Stimulated activated CD8-positive, alpha-beta memory T cell treated with anti-CD3 and anti-CD28 coated beads, Interleukin-4, amount 100 ng/mL, for 1 hour (primary cell): ENCODE measurements at regions not wholly inside any gene's neighbourhood (a gene's known extent, or its start where the extent isn't known, plus 50 kb on each side); places are given as distances from the start of the nearest gene placed in this dataset.

ENCODE experiments used
- DNase-seq, 2 donors: peaks; one replicate each; pipeline ENCODE4 v3.0.0-alpha.2; 2020; ENCODE audit warnings: low read depth in 2 of 2, low spot score in 1 of 2

DNA sequence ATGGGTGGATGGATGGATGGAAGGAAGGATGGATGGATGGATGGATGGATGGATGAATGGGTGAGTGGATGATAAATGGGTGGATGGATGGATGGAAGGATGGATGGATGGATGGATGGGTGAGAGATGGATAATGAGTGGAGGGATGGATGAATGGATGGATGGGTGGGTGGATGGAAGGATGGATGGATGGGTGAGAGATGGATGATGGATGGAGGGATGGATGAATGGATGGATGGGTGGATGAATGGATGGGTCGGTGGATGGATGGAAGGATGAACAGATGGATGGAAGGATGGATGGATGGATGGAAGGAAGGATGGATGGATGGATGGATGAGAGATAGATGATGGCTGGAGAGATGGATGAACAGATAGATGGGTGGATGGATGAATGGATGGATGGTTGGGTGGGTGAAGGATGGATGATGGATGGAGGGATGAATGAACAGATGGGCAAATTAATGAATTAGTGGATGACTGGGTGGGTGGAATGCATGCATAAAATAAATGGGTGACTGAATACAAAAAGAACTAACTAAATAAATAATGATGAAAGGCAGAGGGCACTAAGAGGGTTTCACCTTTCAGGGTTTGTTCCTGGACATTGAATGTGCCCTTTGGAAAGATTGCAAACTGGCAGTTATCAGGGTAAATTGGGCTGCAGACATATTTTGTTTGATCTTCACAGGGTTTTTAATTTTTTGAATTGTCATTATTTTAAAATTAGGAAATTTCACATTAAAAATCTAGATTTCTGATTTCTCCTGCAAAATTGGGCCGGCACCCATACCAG is 50.9 kb upstream of the PTPN1 start:
- DNase-seq = no peak

DNA sequence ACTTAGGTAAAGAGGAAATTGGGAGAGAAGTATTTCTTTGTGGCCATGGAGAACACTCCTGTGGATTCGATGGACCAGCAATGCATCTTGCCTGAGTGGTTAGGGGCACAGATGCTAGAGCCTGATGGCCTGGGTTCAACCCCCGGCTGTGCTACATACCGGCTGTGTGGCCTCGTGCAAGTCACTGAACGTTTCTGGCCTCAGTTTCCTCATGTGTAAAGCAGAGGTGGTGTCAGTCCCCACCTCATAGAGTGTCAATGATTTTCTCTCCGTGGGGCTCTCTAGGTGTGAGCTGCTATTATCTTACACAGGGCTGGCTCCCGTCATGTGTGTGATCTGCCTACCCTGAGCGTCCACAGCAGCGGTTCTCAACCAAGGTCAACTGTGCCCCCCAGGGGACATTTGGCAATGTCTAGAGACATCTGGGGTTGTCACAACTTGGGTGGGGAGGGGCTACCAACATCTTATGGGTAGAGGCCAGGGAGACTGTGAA is 50.0 kb upstream of the PTPN1 start:
- DNase-seq = no peak
